ENCODE measurements at regions not wholly inside any gene's neighbourhood (a gene's known extent, or its start where the extent isn't known, plus 50 kb on each side); places are given as distances from the start of the nearest gene placed in this dataset.
"Not testable (repeated sequence)": the region's sequence is repeated elsewhere in the genome, so short reads cannot be mapped to it uniquely, and the experiment has no call there.

DNA sequence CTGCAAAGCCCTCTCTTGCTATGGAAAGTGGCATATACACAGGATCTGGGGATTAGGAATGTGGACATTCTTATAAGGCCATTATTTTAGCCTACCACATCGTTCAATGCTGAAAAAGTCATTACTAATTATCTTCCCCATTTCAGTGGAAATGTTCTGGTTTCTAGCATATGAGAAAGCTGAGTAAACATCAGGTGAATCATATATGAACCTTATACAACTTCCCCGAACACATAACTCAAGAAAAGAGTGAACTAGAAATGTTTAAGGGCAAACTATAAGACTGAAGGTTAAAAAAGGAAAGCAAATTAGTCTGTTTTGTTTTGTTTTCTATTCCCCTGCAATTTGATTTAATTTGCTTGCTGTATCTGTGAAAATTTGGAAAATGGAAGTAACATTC is 62.5 kb upstream of the SEC22B start:
- DNase-seq (ENCODE audit: low read depth in 2 of 2) = not testable (repeated sequence)

GRCh38 chr1:120233661-120234018 is 57.3 kb upstream of the SEC22B start:
- DNase-seq (ENCODE audit: low read depth in 2 of 2) = not testable (repeated sequence)

GRCh38 chr1:120232834-120233660 is 56.7 kb upstream of the SEC22B start:
- not testable (repeated sequence) for DNase-seq (ENCODE audit: low read depth in 2 of 2)

DNA sequence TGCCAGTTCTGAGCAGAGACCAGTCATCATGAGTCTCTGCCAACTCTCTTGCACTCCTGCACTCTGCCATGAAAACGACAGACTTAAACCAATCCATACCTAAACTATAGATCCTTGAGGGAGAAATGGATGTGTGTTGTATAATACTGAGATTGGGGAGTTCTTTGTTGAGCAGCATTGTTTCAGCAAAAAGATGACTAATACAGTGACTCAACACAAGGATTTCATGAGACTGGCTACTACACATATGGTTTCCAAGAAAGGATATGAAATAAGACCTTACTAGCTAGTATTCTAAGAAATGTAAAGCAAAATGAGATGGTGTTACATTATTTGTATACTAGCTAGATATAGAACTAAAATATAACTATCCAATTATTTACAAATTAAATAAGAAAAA is 53.5 kb upstream of the SEC22B start:
- not testable (repeated sequence) for DNase-seq (ENCODE audit: low read depth in 2 of 2)

Data from stimulated activated CD4-positive, alpha-beta T cell treated with anti-CD3 and anti-CD28 coated beads, Interleukin-12 subunit alpha, Interleukin-12 subunit beta, amount 100 ng/mL, for 24 hours (primary cell).